Testis (tissue), 2 donors: ENCODE measurements at regions not wholly inside any gene's neighbourhood (a gene's known extent, or its start where the extent isn't known, plus 50 kb on each side); places are given as distances from the start of the nearest gene placed in this dataset.

Experiments
- DNase-seq: peaks from one replicate; pipeline ENCODE4 v3.0.0-alpha.2; 2019
- H3K27ac ChIP-seq, 2 donors: fragments of 200-600 bp; sonication (generic); one replicate each; pipeline ENCODE4 v1.5.1; 2019
- H3K27me3 ChIP-seq: fragments of 200-600 bp; sonication (generic); one replicate; pipeline ENCODE4 v1.5.1; 2019
- H3K36me3 ChIP-seq: fragments of 200-600 bp; sonication (generic); one replicate; pipeline ENCODE4 v1.5.1; 2017; ENCODE audit warnings: low read depth; ENCODE audit errors: missing control alignments
- H3K4me1 ChIP-seq: fragments of 200-600 bp; sonication (generic); one replicate; pipeline ENCODE4 v1.5.1; 2019
- H3K4me3 ChIP-seq, 2 donors: fragments of 200-600 bp; sonication (generic); one replicate each; pipeline ENCODE4 v1.5.1; 2017 to 2019
- H3K9me3 ChIP-seq: fragments of 200-600 bp; sonication (generic); one replicate; pipeline ENCODE4 v1.5.1; 2017
- CTCF ChIP-seq, 3 experiments: fragments of 450-650 bp in 2 of 3; fragments of 200-600 bp in 1 of 3; sonication (generic) in 1 of 3; IDR thresholded peaks; one replicate each; pipeline ENCODE4 v1.5.1; 2016 to 2019; ENCODE audit warnings: antibody characterized with exemption in 3 of 3, mild to moderate bottlenecking in 2 of 3, moderate library complexity in 1 of 3
- POLR2A ChIP-seq: fragments of 450-650 bp; IDR thresholded peaks from one replicate; pipeline ENCODE4 v1.6.1; 2017; ENCODE audit warnings: antibody characterized with exemption, mild to moderate bottlenecking, moderate library complexity
- WGBS, 2 donors: methylation state at CpG; one replicate each; pipeline ENCODE4 v1.1.5; 2018; 5-methylcytosine and 5-hydroxymethylcytosine counted together
- intact Hi-C: fragments of 100-400 bp; cut with DNase I; formaldehyde crosslinking; loops from one replicate; pipeline ENCODE4 v1.15.1; 2023; ENCODE audit warnings: low total_unique reads

DNA sequence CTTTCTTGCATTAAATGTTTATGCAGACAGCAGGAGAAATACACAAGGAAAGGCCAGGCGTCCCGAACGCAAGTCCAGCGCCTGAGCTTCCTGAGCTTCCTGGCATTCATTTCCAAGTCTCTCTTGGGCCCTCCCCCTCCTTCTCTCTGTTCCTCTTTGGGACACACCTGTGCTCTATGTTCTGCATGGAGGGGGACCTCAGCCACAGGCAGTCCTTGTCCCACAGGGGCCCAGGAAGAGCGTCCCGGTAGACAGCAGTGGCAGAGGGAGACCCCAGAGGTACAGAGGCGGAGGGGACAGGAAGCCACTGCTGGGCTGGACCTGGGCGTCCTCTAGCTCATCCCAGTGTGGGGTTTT, 221.3 kb downstream of the C9orf50 start:
- intact Hi-C loops = no loop called here
- no peak overlapping the region for H3K4me3 ChIP-seq
- no peaks in the 10 kb centered on the region for H3K27me3 ChIP-seq
- 73 to 85% methylated on average over 8 of the region's 8 CpGs for WGBS, 2 donors
- no peak overlapping the region for H3K27ac ChIP-seq
- TF ChIP-seq CTCF (IDR thresholded peaks at IDR 0.05) (no peak), POLR2A (no peak)
- H3K36me3 ChIP-seq = no peaks in the 10 kb centered on the region
- DNase-seq = no peak
- H3K4me1 ChIP-seq = peaks cover 4% of the 10 kb centered on the region
- no peaks in the 10 kb centered on the region for H3K9me3 ChIP-seq

DNA sequence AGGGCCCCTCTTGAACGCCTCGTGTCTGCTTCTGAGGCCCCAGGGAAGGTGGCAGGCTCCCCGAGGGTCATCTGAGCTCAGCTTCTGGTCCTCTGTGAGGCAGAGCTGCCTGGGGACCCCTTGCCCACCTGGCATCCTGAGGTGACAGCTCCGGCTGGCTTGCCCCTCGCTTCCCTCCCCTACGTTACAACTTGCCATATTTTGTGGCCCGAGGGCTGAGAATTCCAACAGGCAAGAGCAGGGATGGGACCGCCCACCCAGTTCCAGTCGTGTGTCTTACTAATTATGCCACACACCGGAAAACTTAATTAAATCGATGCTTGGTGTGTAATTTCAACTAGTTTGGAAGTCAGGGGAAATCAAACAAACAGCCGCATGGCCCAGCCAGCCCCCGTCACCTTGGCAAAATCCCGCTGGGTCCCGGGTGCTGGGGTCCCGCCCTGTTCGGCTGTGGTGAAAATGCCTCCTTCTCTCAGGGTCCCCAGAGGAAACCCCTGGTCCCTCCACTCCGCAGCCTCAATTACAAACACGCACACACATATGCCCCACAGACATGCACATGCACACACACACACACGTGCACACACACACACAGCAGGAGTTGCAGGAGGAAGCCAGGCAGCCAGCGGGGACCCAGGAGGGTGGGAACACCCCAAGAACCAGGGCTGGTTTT, 221.0 kb upstream of the IER5L start:
- Histone ChIP-seq H3K9me3 (no peaks in the 10 kb centered on the region), H3K4me3 (no peak overlapping the region), H3K36me3 (no peaks in the 10 kb centered on the region), H3K27me3 (no peaks in the 10 kb centered on the region), H3K4me1 (peaks cover 4% of the 10 kb centered on the region), H3K27ac (no peak overlapping the region)
- 88 to 90% methylated on average over 12 to 21 of the region's 21 CpGs for WGBS, 2 donors
- intact Hi-C loops = no loop called here
- no peak for DNase-seq
- no peak for TF ChIP-seq CTCF (IDR thresholded peaks at IDR 0.05)
- TF ChIP-seq POLR2A = no peak

- Histone ChIP-seq H3K27me3 (no peaks in the 10 kb centered on the region), H3K27ac (no peak overlapping the region), H3K36me3 (no peaks in the 10 kb centered on the region), H3K9me3 (no peaks in the 10 kb centered on the region), H3K4me1 (peaks cover 4% of the 10 kb centered on the region), H3K4me3 (no peak overlapping the region)
- TF ChIP-seq CTCF (IDR thresholded peaks at IDR 0.05) (no peak), POLR2A (no peak)
- intact Hi-C loops = no loop called here
- WGBS, 2 donors = 84 to 87% methylated on average over 13 to 20 of the region's 20 CpGs
- DNase-seq = no peak
Measured at GRCh38 chr9:129398101-129398960, 220.3 kb upstream of the IER5L start.

- no peaks in the 10 kb centered on the region for H3K27me3 ChIP-seq
- 92 to 93% methylated on average over 6 of the region's 6 CpGs for WGBS, 2 donors
- no peaks in the 10 kb centered on the region for H3K9me3 ChIP-seq
- intact Hi-C loops = no loop called here
- H3K4me1 ChIP-seq = no peaks in the 10 kb centered on the region
- H3K36me3 ChIP-seq = no peaks in the 10 kb centered on the region
- DNase-seq = no peak
- H3K27ac ChIP-seq = no peak overlapping the region
- TF ChIP-seq POLR2A (no peak), CTCF (IDR thresholded peaks at IDR 0.05) (no peak)
- no peak overlapping the region for H3K4me3 ChIP-seq
Measured at GRCh38 chr9:129397335-129397734, 219.3 kb upstream of the IER5L start.

DNA sequence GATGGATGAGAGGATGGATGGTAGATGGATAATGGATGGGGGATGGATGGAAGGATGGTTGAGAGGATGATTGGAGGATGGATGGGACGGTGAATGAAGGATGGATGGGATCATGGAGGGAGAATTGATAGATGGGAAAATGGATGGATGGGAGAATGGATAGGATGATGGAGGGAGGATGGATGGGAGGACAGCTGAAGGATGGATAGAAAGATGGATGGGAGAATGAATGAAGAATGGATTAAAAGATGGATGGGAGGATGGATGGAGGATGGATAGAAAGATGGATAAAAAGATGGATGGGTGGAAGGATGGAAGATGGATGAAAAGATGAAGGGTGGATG, 218.3 kb upstream of the IER5L start:
- WGBS, 2 donors = 71 to 85% methylated on average over 1 of the region's 1 CpG
- no peaks in the 10 kb centered on the region for H3K36me3 ChIP-seq
- H3K27me3 ChIP-seq = no peaks in the 10 kb centered on the region
- intact Hi-C loops = no loop called here
- H3K4me3 ChIP-seq = no peak overlapping the region
- DNase-seq = no peak
- no peak overlapping the region for H3K27ac ChIP-seq
- no peaks in the 10 kb centered on the region for H3K9me3 ChIP-seq
- TF ChIP-seq POLR2A = no peak
- no peak for TF ChIP-seq CTCF (IDR thresholded peaks at IDR 0.05)
- H3K4me1 ChIP-seq = no peaks in the 10 kb centered on the region
